ENCODE measurements at regions not wholly inside any gene's neighbourhood (a gene's known extent, or its start where the extent isn't known, plus 50 kb on each side); places are given as distances from the start of the nearest gene placed in this dataset.

- no peak overlapping the region for H3K27ac ChIP-seq
- intact Hi-C loops (cut with DNase I; ENCODE audit: low total_unique reads): no loop called here
- H3K36me3 ChIP-seq (ENCODE audit: low read depth, missing control alignments): no peaks in the 10 kb centered on the region
- no peaks in the 10 kb centered on the region for H3K4me1 ChIP-seq
- no peak overlapping the region for H3K4me3 ChIP-seq
- WGBS, 2 donors: 98% methylated on average over 2 of the region's 2 CpGs
- DNase-seq: no peak
- TF ChIP-seq POLR2A (IDR thresholded peaks at IDR 0.05) (no peak), CTCF (IDR thresholded peaks at IDR 0.05) (no peak)
- no peaks in the 10 kb centered on the region for H3K27me3 ChIP-seq
- no peaks in the 10 kb centered on the region for H3K9me3 ChIP-seq
These were observed 258.9 kb upstream of the EPHA4 start for GRCh38 chr2:221831051-221831450.

GRCh38 chr2:221822416-221822815 lies 250.3 kb upstream of the EPHA4 start:
- Histone ChIP-seq H3K27me3 (no peaks in the 10 kb centered on the region), H3K4me3 (no peak overlapping the region), H3K27ac (no peak overlapping the region), H3K4me1 (no peaks in the 10 kb centered on the region), H3K9me3 (no peaks in the 10 kb centered on the region), H3K36me3 (ENCODE audit: low read depth, missing control alignments) (no peaks in the 10 kb centered on the region)
- no peak for DNase-seq
- TF ChIP-seq CTCF (IDR thresholded peaks at IDR 0.05): no peak
- TF ChIP-seq POLR2A (IDR thresholded peaks at IDR 0.05): no peak
- WGBS, 2 donors: 80 to 88% methylated on average over 2 of the region's 2 CpGs
- intact Hi-C loops (cut with DNase I; ENCODE audit: low total_unique reads): no loop called here

GRCh38 chr2:221818616-221819320 lies 246.7 kb upstream of the EPHA4 start:
- Histone ChIP-seq H3K4me3 (no peak overlapping the region), H3K4me1 (no peaks in the 10 kb centered on the region), H3K9me3 (no peaks in the 10 kb centered on the region), H3K36me3 (ENCODE audit: low read depth, missing control alignments) (no peaks in the 10 kb centered on the region), H3K27ac (no peak overlapping the region), H3K27me3 (no peaks in the 10 kb centered on the region)
- TF ChIP-seq CTCF (IDR thresholded peaks at IDR 0.05) (no peak), POLR2A (IDR thresholded peaks at IDR 0.05) (no peak)
- 47 to 48% methylated on average over 9 of the region's 9 CpGs for WGBS, 2 donors
- DNase-seq: no peak
- intact Hi-C loops (cut with DNase I; ENCODE audit: low total_unique reads): no loop called here

GRCh38 chr2:221817878-221818277 lies 245.8 kb upstream of the EPHA4 start:
- intact Hi-C loops (cut with DNase I; ENCODE audit: low total_unique reads): no loop called here
- Histone ChIP-seq H3K9me3 (no peaks in the 10 kb centered on the region), H3K36me3 (ENCODE audit: low read depth, missing control alignments) (no peaks in the 10 kb centered on the region), H3K4me3 (no peak overlapping the region), H3K27me3 (no peaks in the 10 kb centered on the region), H3K27ac (no peak overlapping the region), H3K4me1 (no peaks in the 10 kb centered on the region)
- 92 to 94% methylated on average over 3 of the region's 3 CpGs for WGBS, 2 donors
- DNase-seq: no peak
- no peak for TF ChIP-seq CTCF (IDR thresholded peaks at IDR 0.05)
- no peak for TF ChIP-seq POLR2A (IDR thresholded peaks at IDR 0.05)

- Histone ChIP-seq H3K4me3 (no peak overlapping the region), H3K9me3 (no peaks in the 10 kb centered on the region), H3K27ac (no peak overlapping the region), H3K36me3 (ENCODE audit: low read depth, missing control alignments) (no peaks in the 10 kb centered on the region), H3K4me1 (no peaks in the 10 kb centered on the region), H3K27me3 (no peaks in the 10 kb centered on the region)
- intact Hi-C loops (cut with DNase I; ENCODE audit: low total_unique reads): no loop called here
- TF ChIP-seq POLR2A (IDR thresholded peaks at IDR 0.05) (no peak), CTCF (IDR thresholded peaks at IDR 0.05) (no peak)
- WGBS, 2 donors: 91 to 94% methylated on average over 4 of the region's 4 CpGs
- no peak for DNase-seq
These were observed 244.9 kb upstream of the EPHA4 start for GRCh38 chr2:221817052-221817451.
